OCI-LY3 (cell line): ENCODE measurements at regions not wholly inside any gene's neighbourhood (a gene's known extent, or its start where the extent isn't known, plus 50 kb on each side); places are given as distances from the start of the nearest gene placed in this dataset.

Source experiments
- H2AFZ ChIP-seq: fragments of 200-600, 300-600 bp; shearing (Covaris generic); 2 replicates; pipeline ENCODE4 v1.6.0; 2014; ENCODE audit warnings: antibody characterized with exemption, low read depth, low read length
- H3K27ac ChIP-seq: fragments of 200-600, 300-600 bp; sonication (generic); 2 replicates; pipeline ENCODE4 v1.5.1; 2014; ENCODE audit warnings: mild to moderate bottlenecking, low read length, moderate library complexity, mixed read lengths
- H3K27me3 ChIP-seq: fragments of 200-600, 300-600 bp; sonication (generic); 2 replicates; pipeline ENCODE4 v1.6.1; 2014; ENCODE audit warnings: low read depth, low read length, mixed read lengths
- H3K36me3 ChIP-seq: fragments of 200-600, 300-600 bp; sonication (generic); replicated peaks from 2 replicates; pipeline ENCODE3; 2014; ENCODE audit warnings: low read depth, low read length, mixed read lengths
- H3K4me1 ChIP-seq: fragments of 300-600, 200-600 bp; sonication (generic); 2 replicates; pipeline ENCODE4 v1.6.1; 2014; ENCODE audit warnings: low read length, mixed read lengths
- H3K4me2 ChIP-seq: fragments of 200-600, 300-600 bp; sonication (generic); 2 replicates; pipeline ENCODE4 v1.6.1; 2014; ENCODE audit warnings: low read length, mixed read lengths
- H3K4me3 ChIP-seq: fragments of 300-600, 200-600 bp; sonication (generic); 2 replicates; pipeline ENCODE4 v1.5.1; 2014; ENCODE audit warnings: antibody characterized with exemption, mild to moderate bottlenecking, low read length, moderate library complexity
- H3K79me2 ChIP-seq: fragments of 300-600, 200-600 bp; shearing (Covaris generic); 2 replicates; pipeline ENCODE4 v1.6.1; 2014; ENCODE audit warnings: mild to moderate bottlenecking, low read length, mixed read lengths
- H3K9ac ChIP-seq: fragments of 300-600, 200-600 bp; shearing (Covaris generic); 2 replicates; pipeline ENCODE4 v1.6.0; 2014; ENCODE audit warnings: mild to moderate bottlenecking, low read length, moderate library complexity
- H3K9me3 ChIP-seq: fragments of 200-600, 300-600 bp; shearing (Covaris generic); 2 replicates; pipeline ENCODE4 v1.6.1; 2014; ENCODE audit warnings: low read length, mixed read lengths; ENCODE audit not compliant: insufficient read depth
- H4K20me1 ChIP-seq: fragments of 200-600, 300-600 bp; sonication (generic); 2 replicates; pipeline ENCODE4 v1.6.1; 2016; ENCODE audit warnings: low read length, mixed read lengths; ENCODE audit not compliant: insufficient read depth
- EZH2phosphoT487 ChIP-seq: fragments of 200-600 bp; shearing (Covaris generic); IDR thresholded peaks from 2 replicates; pipeline ENCODE4 v1.6.1; 2018; ENCODE audit warnings: antibody characterized with exemption, mixed run types, low read depth
- TF ChIP-seq, protein P1 (sequence below): fragments of 200-600, 300-600 bp; sonication (generic); IDR thresholded peaks from 2 replicates; pipeline ENCODE4 v1.5.1; 2014; ENCODE audit warnings: antibody characterized with exemption, low read length, low read depth

DNA sequence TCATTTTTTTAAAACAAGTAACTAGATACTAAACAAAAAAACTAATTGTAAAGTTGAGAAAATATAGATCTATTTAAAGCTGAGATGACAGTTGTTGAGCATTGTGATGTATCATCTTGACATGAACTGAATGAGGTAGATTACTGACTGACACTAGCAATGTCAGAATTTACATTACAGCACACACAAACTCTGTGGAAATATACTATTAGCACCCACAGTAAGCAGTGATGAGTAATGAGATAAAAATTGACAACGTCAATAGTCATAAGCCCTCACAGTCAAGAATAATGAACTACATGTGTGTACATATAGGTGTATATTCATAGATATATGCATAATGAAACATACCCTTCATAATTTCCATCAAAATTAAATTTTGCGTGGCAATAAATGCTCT lies 368.4 kb downstream of the TFEC start:
- H3K4me1 ChIP-seq = no peaks in the 10 kb centered on the region
- no peak for TF ChIP-seq EZH2phosphoT487
- TF ChIP-seq, protein P1, sequence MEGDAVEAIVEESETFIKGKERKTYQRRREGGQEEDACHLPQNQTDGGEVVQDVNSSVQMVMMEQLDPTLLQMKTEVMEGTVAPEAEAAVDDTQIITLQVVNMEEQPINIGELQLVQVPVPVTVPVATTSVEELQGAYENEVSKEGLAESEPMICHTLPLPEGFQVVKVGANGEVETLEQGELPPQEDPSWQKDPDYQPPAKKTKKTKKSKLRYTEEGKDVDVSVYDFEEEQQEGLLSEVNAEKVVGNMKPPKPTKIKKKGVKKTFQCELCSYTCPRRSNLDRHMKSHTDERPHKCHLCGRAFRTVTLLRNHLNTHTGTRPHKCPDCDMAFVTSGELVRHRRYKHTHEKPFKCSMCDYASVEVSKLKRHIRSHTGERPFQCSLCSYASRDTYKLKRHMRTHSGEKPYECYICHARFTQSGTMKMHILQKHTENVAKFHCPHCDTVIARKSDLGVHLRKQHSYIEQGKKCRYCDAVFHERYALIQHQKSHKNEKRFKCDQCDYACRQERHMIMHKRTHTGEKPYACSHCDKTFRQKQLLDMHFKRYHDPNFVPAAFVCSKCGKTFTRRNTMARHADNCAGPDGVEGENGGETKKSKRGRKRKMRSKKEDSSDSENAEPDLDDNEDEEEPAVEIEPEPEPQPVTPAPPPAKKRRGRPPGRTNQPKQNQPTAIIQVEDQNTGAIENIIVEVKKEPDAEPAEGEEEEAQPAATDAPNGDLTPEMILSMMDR = no peak
- no peaks in the 10 kb centered on the region for H3K9me3 ChIP-seq
- H4K20me1 ChIP-seq = no peaks in the 10 kb centered on the region
- no peaks in the 10 kb centered on the region for H3K27me3 ChIP-seq
- no peak overlapping the region for H3K4me3 ChIP-seq
- H3K79me2 ChIP-seq = no peaks in the 10 kb centered on the region
- no peak overlapping the region for H2AFZ ChIP-seq
- no peak overlapping the region for H3K4me2 ChIP-seq
- no peaks in the 10 kb centered on the region for H3K36me3 ChIP-seq
- no peak overlapping the region for H3K9ac ChIP-seq
- no peak overlapping the region for H3K27ac ChIP-seq

DNA sequence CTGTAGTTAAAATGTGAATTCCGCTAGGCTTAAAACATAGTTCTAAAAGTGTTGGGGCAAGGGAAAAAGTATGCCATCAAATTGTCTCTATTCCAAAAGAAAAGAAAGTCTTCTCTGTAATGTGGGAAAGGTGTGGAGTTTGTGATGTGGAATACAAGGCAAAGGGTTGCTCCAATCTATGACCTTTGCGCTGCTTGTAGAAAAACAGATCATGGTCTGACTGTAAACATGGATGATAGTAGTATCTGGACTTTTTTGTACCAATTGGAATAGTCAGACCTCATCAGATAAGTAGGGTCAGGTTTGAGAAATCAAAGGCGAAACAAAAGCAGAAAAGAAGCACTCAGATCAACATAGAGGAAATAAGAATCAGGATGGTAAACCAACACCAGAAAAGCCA lies 372.3 kb downstream of the TFEC start:
- no peak overlapping the region for H3K27ac ChIP-seq
- peaks cover 8% of the 10 kb centered on the region; the same call in 1 of the 2 replicates for H3K4me1 ChIP-seq
- H3K4me3 ChIP-seq = no peak overlapping the region
- H3K79me2 ChIP-seq = no peaks in the 10 kb centered on the region
- H3K9me3 ChIP-seq = no peaks in the 10 kb centered on the region
- TF ChIP-seq, protein P1 = no peak
- no peak for TF ChIP-seq EZH2phosphoT487
- no peak overlapping the region for H3K4me2 ChIP-seq
- no peaks in the 10 kb centered on the region for H4K20me1 ChIP-seq
- no peaks in the 10 kb centered on the region for H3K36me3 ChIP-seq
- no peaks in the 10 kb centered on the region for H3K27me3 ChIP-seq
- no peak overlapping the region for H3K9ac ChIP-seq
- no peak overlapping the region for H2AFZ ChIP-seq

DNA sequence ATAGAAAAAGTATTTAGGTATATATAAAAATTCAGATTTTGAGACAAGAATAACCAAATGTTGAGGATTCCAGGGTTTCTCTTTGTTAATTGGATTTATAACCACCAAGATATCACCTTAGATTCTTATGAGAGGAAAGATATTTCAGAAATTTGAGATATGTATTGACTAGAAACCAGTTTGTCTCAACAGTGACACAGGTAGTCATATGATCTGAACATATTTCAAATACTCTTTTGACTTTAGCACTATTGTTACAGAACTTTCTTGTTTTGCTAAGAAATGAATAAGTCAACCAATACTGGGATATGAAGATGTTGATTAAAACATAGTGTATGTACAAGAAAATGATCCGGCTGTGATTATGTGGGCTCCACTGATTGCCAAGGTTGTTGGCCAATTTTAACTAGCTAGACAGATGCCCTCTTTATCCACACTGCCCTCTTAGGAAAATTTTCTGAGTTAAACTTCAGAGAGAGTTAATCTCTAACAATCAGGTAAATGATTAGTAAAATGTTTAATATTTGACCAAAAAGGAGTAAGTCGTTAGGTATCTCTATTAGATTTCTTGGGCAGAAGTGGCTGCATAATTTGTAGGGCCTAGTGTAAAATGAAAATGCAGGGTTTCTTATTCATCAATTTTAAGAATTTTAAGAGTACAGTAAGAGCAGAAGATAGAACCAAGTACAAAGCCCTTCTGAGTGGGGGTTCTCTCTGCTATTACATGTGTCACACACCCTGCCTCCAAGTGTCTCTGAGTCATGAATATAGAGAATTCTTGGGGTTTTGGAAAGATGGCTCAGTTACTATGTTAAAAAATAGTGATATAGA lies 376.0 kb downstream of the TFEC start:
- H3K36me3 ChIP-seq = no peaks in the 10 kb centered on the region
- no peak overlapping the region for H3K4me2 ChIP-seq
- H3K79me2 ChIP-seq = no peaks in the 10 kb centered on the region
- no peak overlapping the region for H3K9ac ChIP-seq
- no peaks in the 10 kb centered on the region for H3K9me3 ChIP-seq
- no peak overlapping the region for H2AFZ ChIP-seq
- H3K4me3 ChIP-seq = no peak overlapping the region
- no peaks in the 10 kb centered on the region for H4K20me1 ChIP-seq
- H3K27ac ChIP-seq = no peak overlapping the region
- peaks cover 8% of the 10 kb centered on the region; the same call in 1 of the 2 replicates for H3K4me1 ChIP-seq
- TF ChIP-seq EZH2phosphoT487 = no peak
- TF ChIP-seq, protein P1 = no peak
- no peaks in the 10 kb centered on the region for H3K27me3 ChIP-seq

DNA sequence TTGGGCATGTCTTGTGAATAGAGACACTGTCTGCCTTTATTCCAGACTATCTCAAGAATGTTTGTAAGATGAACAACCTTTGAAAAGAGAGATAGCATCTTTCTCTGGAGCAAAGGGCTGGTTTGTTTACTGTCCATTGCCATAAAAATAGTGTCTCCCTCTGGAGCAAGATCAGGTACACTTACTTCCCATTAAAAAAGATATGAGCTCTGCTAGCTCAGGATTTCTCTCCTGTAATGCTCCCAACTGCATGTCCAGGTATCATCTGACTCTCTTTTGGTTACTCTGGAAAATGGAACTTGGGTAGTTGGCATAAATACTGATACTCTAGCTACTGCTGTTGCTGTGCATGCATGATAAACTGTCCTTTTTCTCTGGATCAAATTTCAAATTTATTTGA lies 381.1 kb downstream of the TFEC start:
- TF ChIP-seq EZH2phosphoT487 = no peak
- TF ChIP-seq, protein P1 = no peak
- no peaks in the 10 kb centered on the region for H3K79me2 ChIP-seq
- H3K36me3 ChIP-seq = no peaks in the 10 kb centered on the region
- H3K9ac ChIP-seq = no peak overlapping the region
- H4K20me1 ChIP-seq = no peaks in the 10 kb centered on the region
- no peak overlapping the region for H3K4me2 ChIP-seq
- H3K4me3 ChIP-seq = no peak overlapping the region
- no peak overlapping the region for H2AFZ ChIP-seq
- H3K27me3 ChIP-seq = no peaks in the 10 kb centered on the region
- no peak overlapping the region for H3K27ac ChIP-seq
- no peaks in the 10 kb centered on the region for H3K9me3 ChIP-seq
- peaks cover 2% of the 10 kb centered on the region; the same call in 1 of the 2 replicates for H3K4me1 ChIP-seq
